Stimulated activated naive CD8-positive, alpha-beta T cell treated with anti-CD3 and anti-CD28 coated beads, Interleukin-15, Interleukin-2, amounts not matched to agents 100 U/mL and 50 U/mL, for 24 hours (primary cell): ENCODE measurements at regions not wholly inside any gene's neighbourhood (a gene's known extent, or its start where the extent isn't known, plus 50 kb on each side); places are given as distances from the start of the nearest gene placed in this dataset.
"Not testable (repeated sequence)": the region's sequence is repeated elsewhere in the genome, so short reads cannot be mapped to it uniquely, and the experiment has no call there.

Source experiments
- ATAC-seq: fragments of 150-1000 bp; cut with Tn5 transposase; one replicate; pipeline ENCODE4 v1.10.0; 2021
- DNase-seq: peaks from one replicate; pipeline ENCODE4 v3.0.0; 2021

- DNase-seq (no peak), ATAC-seq (no peak)
Observed at GRCh38 chr18:39296293-39296888, 1730.8 kb upstream of the CELF4 start.

DNA sequence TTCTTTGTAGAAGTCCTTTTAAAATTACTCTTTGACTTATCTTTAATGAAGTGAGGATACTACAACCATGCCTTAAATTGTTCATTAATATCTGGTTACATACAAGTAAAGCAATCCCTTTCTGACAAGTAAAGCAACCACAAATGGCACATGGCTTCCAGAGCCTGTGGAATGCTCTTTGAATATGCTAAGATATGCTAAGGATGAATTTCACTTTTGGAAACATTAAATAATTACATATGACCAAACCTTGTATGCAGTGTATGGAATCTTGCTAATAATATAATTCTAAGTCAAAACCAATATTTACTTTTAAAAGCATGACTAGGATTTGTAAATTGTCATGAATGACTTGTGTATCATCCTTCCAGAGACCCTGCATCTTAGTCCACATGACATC lies 1711.2 kb upstream of the CELF4 start:
- ATAC-seq (no peak), DNase-seq (no peak)

DNA sequence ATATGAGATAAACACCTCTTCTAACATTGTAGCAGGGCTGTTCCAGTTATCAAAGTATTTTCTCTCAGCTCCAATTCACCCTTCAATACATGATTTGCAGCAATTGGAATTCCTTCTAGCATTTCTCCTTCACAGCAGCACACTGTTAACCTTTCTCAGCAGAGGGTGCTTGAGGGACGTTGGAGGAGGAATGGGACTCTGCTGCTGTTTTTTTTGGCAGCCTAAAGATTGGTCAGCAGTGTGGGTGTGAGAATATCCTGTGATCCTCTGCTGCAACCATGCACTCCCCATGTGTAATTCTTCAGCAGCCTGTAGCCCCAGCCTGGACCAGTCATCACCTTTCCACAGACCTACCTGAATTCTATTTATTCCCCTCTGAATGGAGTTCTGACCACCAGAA lies 1708.9 kb upstream of the CELF4 start:
- DNase-seq = no peak
- no peak for ATAC-seq

- no peak for DNase-seq
- no peak for ATAC-seq
Observed at GRCh38 chr18:39272230-39272629, 1706.6 kb upstream of the CELF4 start.

DNA sequence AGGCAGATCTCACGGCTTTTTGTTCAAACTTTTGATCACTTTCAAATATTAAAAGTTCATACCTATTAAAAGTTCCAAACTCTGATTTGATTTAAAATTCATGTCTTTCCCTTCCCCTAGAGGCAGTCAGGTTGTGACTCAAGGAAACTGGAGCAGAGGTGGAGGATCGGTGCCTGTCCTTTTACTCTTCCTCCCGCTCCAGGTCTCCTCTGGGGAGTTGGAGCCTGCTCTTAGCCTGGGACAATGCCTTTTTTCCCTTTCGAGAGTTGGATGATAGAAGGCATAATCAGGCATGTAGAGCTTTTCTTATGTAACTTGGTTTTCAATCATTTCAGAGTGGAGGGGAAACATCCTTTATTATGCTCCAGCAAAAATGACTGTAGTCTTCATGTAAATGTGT lies 1706.1 kb upstream of the CELF4 start:
- ATAC-seq (no peak), DNase-seq (no peak)

- ATAC-seq = no peak
- DNase-seq = no peak
Observed at GRCh38 chr18:39260565-39260964, 1695.0 kb upstream of the CELF4 start.

DNA sequence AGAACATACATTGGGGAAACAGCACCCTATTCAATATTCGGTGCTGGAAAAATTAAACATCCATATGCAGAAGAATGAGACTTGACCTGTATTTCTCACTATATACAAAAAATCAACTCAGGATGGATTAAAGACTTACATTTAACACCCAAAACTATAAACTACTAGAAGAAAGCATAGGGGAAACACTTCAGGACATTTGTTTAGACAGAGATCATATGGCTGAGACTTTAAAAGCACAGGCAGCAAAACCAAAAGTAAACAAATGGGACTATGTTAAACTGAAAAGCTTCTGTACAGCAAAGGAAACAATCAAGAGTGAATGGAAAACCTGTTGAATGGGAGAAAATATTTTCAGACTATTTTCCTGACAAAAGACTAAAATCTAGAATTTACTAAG lies 1694.1 kb upstream of the CELF4 start:
- ATAC-seq (no peak), DNase-seq (no peak)

- ATAC-seq (no peak), DNase-seq (no peak)
Observed at GRCh38 chr18:39244242-39244641, 1678.6 kb upstream of the CELF4 start.

GRCh38 chr18:39241534-39241933 lies 1675.9 kb upstream of the CELF4 start:
- no peak for ATAC-seq
- DNase-seq = no peak

- ATAC-seq (no peak), DNase-seq (no peak)
Observed at GRCh38 chr18:39238981-39239660, 1673.5 kb upstream of the CELF4 start.

- DNase-seq (no peak), ATAC-seq (no peak)
Observed at GRCh38 chr18:39235118-39235719, 1669.6 kb upstream of the CELF4 start.

DNA sequence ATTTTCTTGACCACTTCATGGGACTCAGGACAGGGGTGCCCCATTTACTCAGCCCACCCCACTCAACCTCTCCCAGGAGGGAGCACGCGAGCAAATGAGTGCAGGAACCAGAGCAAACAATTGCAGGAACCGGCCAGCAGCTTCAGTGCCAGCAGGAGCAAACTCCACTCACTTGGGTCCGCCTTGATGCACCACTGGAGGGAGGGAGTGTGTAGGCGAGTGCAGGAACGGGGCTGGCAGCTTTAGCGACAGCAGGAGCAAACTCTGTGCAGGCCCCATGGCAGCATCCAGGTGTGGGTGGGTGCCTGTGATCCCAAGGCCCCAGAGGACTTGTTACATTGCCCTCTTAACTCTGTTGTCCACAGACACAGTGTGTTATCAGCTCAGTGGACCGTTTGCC lies 1667.3 kb upstream of the CELF4 start:
- DNase-seq (no peak), ATAC-seq (no peak)

DNA sequence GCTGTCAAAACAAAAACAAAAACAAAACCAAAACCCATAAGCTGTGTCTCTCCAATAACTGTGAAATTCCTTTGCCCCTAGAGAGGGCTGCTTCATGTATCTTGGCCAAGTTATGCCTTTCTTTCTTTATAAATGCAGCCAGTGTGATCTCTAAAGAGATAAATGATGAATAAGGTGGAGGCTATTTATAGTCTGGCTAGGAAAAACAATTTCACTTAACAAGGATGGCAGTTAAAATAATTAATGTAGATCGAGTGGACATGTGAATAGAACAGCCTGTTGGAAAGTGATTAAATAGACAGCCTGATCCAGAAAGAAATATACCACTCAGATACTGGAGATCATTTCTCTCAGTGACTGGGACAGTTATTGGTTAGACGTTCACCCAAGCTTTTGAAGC lies 1666.9 kb upstream of the CELF4 start:
- ATAC-seq = no peak

GRCh38 chr18:39230086-39230803 lies 1664.6 kb upstream of the CELF4 start:
- ATAC-seq (no peak), DNase-seq (no peak)

More for the DNA sequence above, 1666.9 kb upstream of the CELF4 start:
- DNase-seq = no peak

- not testable (repeated sequence) for ATAC-seq, DNase-seq
Observed at GRCh38 chr18:39227769-39228168, 1662.2 kb upstream of the CELF4 start.

DNA sequence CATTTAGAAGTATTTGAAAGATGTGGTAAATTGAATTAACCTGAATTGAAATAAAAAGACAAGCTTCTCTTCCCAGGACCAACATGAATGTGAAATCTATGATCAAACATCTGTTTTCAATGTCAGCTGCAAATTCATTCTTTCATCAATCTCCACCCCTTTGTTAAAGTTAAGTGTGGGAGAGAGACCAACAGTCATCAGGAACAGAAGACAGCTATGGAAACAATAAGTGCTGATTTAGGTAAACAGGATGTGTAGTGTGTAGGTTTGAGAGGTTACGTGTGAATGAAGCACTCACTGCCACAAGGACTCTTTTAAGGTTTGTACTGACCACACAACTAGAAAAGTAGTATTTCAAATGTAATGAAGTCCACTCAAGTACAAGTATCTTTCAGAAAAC lies 1659.8 kb upstream of the CELF4 start:
- ATAC-seq (no peak), DNase-seq (no peak)

DNA sequence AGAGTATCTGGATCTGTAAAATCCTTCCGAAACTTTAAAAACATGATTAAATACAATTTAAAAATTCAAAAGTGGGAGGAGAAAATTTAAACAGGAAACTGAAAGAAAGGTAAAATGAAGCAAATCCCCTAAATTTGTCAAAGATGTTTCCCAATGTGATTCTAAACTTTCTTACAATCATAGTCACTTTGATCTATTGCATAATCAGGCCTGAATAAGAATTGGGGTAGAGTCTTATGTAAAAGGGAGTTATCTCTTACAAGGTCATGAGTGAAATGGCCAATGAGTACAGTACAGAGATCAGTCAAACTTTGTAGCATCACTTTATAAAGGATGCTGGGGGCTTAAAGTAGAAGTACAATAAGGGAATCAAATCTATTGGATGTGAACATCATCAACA lies 1657.7 kb upstream of the CELF4 start:
- no peak for DNase-seq
- no peak for ATAC-seq

- ATAC-seq = no peak
- no peak for DNase-seq
Observed at GRCh38 chr18:39215920-39216319, 1650.3 kb upstream of the CELF4 start.

DNA sequence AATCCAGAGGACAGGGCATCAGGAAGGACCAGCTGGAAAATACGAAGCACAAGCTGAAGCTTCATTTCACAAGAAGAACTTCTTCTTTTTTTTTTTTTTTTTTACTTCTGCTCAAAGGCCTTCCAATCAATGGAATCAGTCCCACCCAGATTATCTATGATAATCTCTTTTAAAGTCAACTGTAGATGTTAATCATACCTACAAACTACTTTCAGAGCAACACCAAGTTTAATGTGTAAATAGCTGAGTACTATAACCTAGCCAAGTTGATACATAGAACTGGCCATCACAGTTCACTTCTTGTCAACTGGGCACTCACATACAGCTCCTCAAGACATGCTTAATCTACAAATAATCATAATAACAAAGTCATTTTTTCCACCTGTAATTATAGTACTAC lies 1645.9 kb upstream of the CELF4 start:
- no peak for DNase-seq
- no peak for ATAC-seq

DNA sequence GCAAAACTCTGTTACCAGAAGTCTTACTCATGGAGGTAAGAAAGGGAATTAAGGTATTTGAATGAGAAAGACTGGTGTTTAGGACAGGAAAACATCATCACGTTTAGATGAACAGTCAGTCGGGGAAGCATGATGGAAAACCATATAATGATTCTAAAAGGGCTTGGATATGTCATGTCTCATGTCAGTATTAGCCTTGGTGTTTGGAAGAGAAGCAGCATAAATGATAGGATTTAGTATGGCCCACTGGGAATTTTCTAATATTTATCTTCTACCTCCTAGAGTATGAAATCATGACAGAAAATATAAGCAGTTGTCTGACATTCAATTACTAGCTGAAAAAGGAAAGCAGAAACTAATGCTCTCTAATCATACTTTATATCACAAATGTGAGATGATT lies 1643.6 kb upstream of the CELF4 start:
- DNase-seq = no peak
- no peak for ATAC-seq

DNA sequence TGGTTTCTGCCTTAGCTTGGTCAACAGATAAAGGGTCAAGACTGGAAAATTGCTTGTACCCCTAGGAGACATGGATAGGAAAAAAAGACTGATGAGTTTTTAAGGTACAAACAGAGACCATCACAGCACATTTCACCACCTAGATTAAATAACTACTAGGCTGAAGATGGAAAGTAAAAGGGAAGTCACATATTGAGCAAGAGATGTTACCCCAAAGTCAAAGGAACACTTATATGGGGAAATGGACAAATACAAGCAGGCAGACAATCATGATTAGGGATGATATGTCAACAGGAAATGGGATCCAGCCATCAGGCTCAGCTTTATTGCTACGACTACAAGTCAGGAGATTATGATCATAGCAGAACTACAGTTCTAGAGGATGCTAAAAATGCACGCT lies 1643.1 kb upstream of the CELF4 start:
- DNase-seq = no peak

GRCh38 chr18:39208190-39208589 lies 1642.6 kb upstream of the CELF4 start:
- DNase-seq = no peak
- ATAC-seq = no peak

More for the DNA sequence above, 1643.1 kb upstream of the CELF4 start:
- ATAC-seq = no peak
